ENCODE measurements at regions not wholly inside any gene's neighbourhood (a gene's known extent, or its start where the extent isn't known, plus 50 kb on each side); places are given as distances from the start of the nearest gene placed in this dataset.
"Not testable (repeated sequence)": the region's sequence is repeated elsewhere in the genome, so short reads cannot be mapped to it uniquely, and the experiment has no call there.

DNA sequence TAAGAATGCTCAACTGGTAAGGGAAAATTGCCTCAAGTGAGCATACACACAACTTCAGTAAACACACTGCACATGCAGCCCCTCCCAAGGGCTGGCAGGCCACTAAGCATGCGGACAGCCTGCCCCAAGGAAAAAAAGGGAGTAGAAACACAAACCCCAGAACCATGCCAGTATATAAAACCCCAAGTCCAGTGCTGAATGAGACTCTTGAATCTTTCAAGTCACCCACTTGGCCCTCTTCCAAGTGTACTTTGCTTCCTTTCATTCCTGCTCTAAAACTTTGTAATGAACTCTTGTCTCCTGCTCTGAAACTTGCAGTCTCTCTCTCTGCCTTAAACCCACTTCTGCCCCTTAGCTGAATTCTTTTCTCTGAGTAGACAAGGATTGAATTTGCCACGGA, 736.4 kb downstream of the RNF144A start:
- DNase-seq (ENCODE audit: low read depth) = no peak
- H3K4me3 ChIP-seq (ENCODE audit: low read depth, low read length) = no peak overlapping the region
- TF ChIP-seq, protein P1, sequence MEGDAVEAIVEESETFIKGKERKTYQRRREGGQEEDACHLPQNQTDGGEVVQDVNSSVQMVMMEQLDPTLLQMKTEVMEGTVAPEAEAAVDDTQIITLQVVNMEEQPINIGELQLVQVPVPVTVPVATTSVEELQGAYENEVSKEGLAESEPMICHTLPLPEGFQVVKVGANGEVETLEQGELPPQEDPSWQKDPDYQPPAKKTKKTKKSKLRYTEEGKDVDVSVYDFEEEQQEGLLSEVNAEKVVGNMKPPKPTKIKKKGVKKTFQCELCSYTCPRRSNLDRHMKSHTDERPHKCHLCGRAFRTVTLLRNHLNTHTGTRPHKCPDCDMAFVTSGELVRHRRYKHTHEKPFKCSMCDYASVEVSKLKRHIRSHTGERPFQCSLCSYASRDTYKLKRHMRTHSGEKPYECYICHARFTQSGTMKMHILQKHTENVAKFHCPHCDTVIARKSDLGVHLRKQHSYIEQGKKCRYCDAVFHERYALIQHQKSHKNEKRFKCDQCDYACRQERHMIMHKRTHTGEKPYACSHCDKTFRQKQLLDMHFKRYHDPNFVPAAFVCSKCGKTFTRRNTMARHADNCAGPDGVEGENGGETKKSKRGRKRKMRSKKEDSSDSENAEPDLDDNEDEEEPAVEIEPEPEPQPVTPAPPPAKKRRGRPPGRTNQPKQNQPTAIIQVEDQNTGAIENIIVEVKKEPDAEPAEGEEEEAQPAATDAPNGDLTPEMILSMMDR (conservative IDR thresholded peaks at IDR 0.05; ENCODE audit: low read depth, low read length) = no peak

DNA sequence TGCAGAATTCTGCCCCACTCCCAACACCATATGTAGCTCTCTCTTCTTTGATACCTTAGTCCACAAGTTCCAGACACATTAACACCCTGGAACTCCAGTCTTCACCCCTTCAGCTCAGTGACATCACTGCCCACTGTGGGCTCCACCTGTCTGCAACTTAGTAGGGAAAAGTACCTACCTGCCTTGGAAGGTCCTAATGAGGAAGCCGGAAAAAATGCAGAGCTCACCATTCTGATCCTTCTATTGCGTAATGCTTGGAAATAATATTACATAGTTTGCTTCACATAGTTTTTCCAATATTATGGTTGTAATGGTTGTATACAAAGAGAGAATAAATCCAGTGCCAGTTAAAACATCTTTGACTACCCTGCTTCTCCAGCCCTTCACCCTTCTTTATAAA, 738.4 kb downstream of the RNF144A start:
- DNase-seq (ENCODE audit: low read depth) = no peak
- H3K4me3 ChIP-seq (ENCODE audit: low read depth, low read length) = no peak overlapping the region
- TF ChIP-seq, protein P1 (conservative IDR thresholded peaks at IDR 0.05; ENCODE audit: low read depth, low read length) = no peak

DNA sequence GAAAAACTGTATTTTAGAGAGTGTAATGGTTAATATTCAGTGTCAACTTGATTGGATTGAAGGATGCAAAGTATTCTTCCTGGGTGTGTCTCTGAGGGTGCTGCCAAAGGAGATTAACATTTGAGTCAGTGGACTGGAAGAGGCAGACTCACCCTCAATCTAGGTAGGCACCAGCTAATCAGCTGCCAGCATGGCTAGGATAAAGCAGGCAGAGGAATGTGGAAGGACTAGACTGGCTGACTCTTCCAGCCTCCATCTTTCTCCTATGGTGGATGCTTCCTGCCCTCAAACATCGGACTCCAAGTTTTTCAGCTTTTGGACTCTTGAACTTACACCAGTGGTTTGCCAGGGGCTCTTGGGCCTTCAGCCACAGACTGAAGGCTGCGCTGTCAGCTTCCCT, 740.3 kb downstream of the RNF144A start:
- not testable (repeated sequence) for H3K4me3 ChIP-seq (ENCODE audit: low read depth, low read length); DNase-seq (ENCODE audit: low read depth)

DNA sequence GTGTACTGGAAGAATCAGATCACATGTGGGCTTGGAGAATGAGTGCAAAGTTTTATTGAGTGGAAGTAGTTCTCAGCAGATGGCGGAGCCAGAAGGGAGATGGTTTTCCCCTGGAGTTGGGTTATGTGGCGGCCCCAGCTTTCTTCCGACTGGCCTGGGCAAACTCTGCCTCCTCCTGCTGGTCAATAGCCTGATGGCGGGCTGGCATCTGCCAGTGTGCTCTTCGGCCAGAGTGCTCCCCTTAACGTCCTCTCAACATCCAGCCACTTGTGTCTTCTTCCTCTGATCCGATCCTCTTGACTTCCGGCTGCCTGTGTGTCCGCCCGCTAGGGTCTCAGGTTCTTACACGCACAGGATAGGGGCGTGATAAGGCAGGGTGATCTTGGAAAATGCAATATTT, 741.3 kb downstream of the RNF144A start:
- TF ChIP-seq, protein P1 (conservative IDR thresholded peaks at IDR 0.05; ENCODE audit: low read depth, low read length) = no peak
- H3K4me3 ChIP-seq (ENCODE audit: low read depth, low read length) = no peak overlapping the region
- DNase-seq (ENCODE audit: low read depth) = no peak

DNA sequence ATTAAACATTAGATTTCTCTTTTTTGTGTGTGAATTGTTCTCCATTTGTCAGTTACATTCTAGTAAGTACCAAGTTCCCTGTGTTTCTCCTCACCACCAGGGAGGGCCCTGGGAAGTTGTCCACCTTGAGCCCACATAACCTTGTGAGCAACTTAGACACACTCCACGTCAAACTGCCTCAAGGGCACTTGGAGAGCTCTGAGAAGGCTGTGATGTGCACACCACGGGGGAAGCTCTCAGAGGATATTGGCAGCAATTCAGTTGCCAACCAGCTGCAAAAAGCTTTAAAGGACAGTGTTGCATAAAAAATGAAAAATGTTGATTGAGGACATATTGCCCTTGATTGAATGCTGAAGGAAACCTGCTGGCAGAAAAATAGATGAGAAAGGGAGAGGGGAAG, 743.6 kb downstream of the RNF144A start:
- TF ChIP-seq, protein P1 (conservative IDR thresholded peaks at IDR 0.05; ENCODE audit: low read depth, low read length) = no peak
- DNase-seq (ENCODE audit: low read depth) = no peak
- H3K4me3 ChIP-seq (ENCODE audit: low read depth, low read length) = no peak overlapping the region

DNA sequence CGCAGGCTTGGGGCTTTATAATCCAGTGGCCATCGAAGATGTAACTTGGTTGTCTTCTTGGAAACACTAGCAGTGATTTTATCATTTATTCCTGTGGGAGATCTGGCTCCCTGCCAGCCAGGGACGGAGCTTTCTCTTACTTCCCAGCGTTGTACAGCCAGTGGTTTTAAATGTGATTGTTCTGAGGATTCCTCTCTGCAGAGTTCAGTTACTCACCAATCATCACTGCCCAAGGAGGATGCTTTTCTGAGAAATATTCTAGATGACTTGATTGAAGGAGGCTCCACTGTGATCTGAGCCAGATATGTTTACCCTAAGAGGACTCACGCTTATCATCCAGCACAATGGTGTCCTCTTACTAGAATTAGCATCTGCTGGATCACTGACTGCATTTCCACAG, 744.3 kb downstream of the RNF144A start:
- TF ChIP-seq, protein P1 (conservative IDR thresholded peaks at IDR 0.05; ENCODE audit: low read depth, low read length) = no peak
- H3K4me3 ChIP-seq (ENCODE audit: low read depth, low read length) = no peak overlapping the region
- DNase-seq (ENCODE audit: low read depth) = no peak

DNA sequence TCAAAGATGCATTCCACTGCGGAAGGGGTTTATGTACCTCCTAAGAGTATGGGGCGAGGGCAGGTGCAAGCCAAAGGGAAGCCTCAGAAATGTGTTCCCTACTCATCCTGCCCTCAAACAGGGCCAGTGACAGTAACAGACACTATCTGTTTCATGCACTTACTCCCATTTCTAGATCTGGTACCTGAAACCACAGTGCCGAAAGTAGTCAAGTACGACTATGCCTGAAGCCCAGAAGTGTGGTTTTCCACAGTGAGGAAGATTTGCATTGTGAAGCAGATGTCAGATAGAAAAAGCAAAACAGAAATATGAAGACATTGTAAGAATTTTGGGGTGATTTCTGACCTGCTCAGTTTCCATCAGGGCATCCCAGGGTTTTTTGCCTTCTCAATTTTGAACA, 748.7 kb downstream of the RNF144A start:
- TF ChIP-seq, protein P1 (conservative IDR thresholded peaks at IDR 0.05; ENCODE audit: low read depth, low read length) = no peak

More for the DNA sequence above, 748.7 kb downstream of the RNF144A start:
- no peak for DNase-seq (ENCODE audit: low read depth)
- no peak overlapping the region for H3K4me3 ChIP-seq (ENCODE audit: low read depth, low read length)

All from epithelial cell of proximal tubule (primary cell).